GM19238 (cell line): ENCODE measurements at regions not wholly inside any gene's neighbourhood (a gene's known extent, or its start where the extent isn't known, plus 50 kb on each side); places are given as distances from the start of the nearest gene placed in this dataset.

Experiments
- DNase-seq: peaks from one replicate; pipeline ENCODE4 v3.0.0; 2011; ENCODE audit warnings: low spot score; ENCODE audit not compliant: insufficient read length

- no peak for DNase-seq
These were observed 303.5 kb upstream of the KLF6 start for GRCh38 chr10:4088354-4089066.

- DNase-seq = no peak
These were observed 301.3 kb upstream of the KLF6 start for GRCh38 chr10:4086131-4086898.

- DNase-seq = no peak
These were observed 298.5 kb upstream of the KLF6 start for GRCh38 chr10:4083509-4084003.

GRCh38 chr10:4082861-4083260 is 297.9 kb upstream of the KLF6 start:
- no peak for DNase-seq

GRCh38 chr10:4081685-4082111 is 296.7 kb upstream of the KLF6 start:
- no peak for DNase-seq

- DNase-seq = no peak
These were observed 295.3 kb upstream of the KLF6 start for GRCh38 chr10:4080225-4080805.

GRCh38 chr10:4079803-4080202 is 294.8 kb upstream of the KLF6 start:
- no peak for DNase-seq

- no peak for DNase-seq
These were observed 292.8 kb upstream of the KLF6 start for GRCh38 chr10:4077804-4078203.

- no peak for DNase-seq
These were observed 292.0 kb upstream of the KLF6 start for GRCh38 chr10:4076983-4077382.

- no peak for DNase-seq
These were observed 290.4 kb upstream of the KLF6 start for GRCh38 chr10:4075443-4075842.

- no peak for DNase-seq
These were observed 289.8 kb upstream of the KLF6 start for GRCh38 chr10:4074545-4075407.

- DNase-seq = no peak
These were observed 288.9 kb upstream of the KLF6 start for GRCh38 chr10:4073912-4074311.

GRCh38 chr10:4070921-4071660 is 286.1 kb upstream of the KLF6 start:
- no peak for DNase-seq

- DNase-seq = no peak
These were observed 285.2 kb upstream of the KLF6 start for GRCh38 chr10:4070184-4070583.

- no peak for DNase-seq
These were observed 284.5 kb upstream of the KLF6 start for GRCh38 chr10:4069491-4069890.

GRCh38 chr10:4068629-4069028 is 283.6 kb upstream of the KLF6 start:
- DNase-seq = no peak

GRCh38 chr10:4067931-4068561 is 283.0 kb upstream of the KLF6 start:
- DNase-seq = no peak

GRCh38 chr10:4067531-4067930 is 282.5 kb upstream of the KLF6 start:
- no peak for DNase-seq

- DNase-seq = no peak
These were observed 281.8 kb upstream of the KLF6 start for GRCh38 chr10:4066581-4067390.
